ENCODE measurements at regions not wholly inside any gene's neighbourhood (a gene's known extent, or its start where the extent isn't known, plus 50 kb on each side); places are given as distances from the start of the nearest gene placed in this dataset.
"Not testable (repeated sequence)": the region's sequence is repeated elsewhere in the genome, so short reads cannot be mapped to it uniquely, and the experiment has no call there.

GRCh38 chr3:101913168-101913567, 63.9 kb downstream of the NFKBIZ start:
- DNase-seq = no peak

GRCh38 chr3:101917761-101918160, 68.4 kb downstream of the NFKBIZ start:
- not testable (repeated sequence) for DNase-seq

DNA sequence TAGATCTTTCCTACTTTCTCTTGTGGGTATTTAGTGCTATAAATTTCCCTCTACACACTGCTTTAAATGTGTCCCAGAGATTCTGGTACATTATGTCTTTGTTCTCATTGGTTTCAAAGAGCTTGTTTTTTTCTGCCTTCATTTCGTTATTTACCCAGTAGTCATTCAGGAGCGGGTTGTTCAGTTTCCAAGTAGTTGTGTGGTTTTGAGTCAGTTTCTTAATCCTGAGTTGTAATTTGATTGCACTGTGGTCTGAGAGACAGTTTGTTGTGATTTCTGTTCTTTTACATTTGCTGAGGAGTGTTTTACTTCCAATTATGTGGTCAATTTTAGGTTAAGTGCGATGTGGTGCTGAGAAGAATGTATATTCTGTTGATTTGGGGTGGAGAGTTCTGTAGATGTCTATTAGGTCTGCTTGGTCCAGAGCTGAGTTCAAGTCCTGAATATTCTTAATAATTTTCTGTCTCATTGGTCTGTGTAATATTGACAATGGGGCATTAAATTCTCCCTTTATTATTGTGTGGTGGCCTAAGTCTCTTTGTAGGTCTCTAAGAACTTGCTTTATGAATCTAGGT, 72.9 kb downstream of the NFKBIZ start:
- DNase-seq = not testable (repeated sequence)

- DNase-seq = not testable (repeated sequence)
Observed at GRCh38 chr3:101924621-101925020, 75.3 kb downstream of the NFKBIZ start.

DNA sequence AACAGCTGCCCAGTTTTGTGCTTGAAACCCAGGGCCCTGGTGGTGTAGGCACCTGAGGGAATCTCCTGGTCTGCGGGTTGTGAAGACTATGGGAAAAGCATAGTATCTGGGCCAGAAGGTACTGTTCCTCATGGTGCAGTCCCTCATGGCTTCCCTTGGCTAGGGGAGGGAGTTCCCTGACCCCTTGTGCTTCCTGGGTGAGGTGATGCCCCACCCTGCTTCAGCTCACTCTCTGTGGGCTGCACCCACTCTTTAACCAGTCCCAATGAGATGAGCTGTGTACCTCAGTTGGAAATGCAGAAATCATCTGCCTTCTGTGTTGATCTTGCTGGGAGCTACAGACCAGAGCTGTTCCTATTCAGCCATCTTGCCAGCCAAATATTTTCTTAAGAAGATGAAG, 75.8 kb downstream of the NFKBIZ start:
- DNase-seq = not testable (repeated sequence)

- DNase-seq = no peak
Observed at GRCh38 chr3:101925564-101925963, 76.2 kb downstream of the NFKBIZ start.

- no peak for DNase-seq
Observed at GRCh38 chr3:101926594-101927105, 77.3 kb downstream of the NFKBIZ start.

- DNase-seq = no peak
Observed at GRCh38 chr3:101928890-101929289, 79.6 kb downstream of the NFKBIZ start.

DNA sequence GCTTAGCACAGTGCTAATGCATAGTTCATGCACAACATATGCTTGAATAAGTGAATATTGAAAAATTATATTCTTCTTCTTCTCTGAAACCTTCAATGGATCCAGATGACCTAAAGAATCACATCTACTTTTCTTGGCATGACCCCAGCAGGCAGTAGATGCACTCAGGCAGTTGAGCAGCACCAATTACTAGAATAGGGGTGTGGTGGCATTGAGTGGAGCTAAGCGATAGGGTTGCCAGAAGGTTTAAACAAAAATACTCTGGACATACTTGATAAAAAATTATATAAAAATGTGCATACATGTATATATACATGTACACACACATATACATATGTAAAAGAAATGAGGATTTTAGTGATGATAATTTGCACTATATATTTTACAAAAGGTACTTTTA, 81.8 kb downstream of the NFKBIZ start:
- no peak for DNase-seq

- DNase-seq = no peak
Observed at GRCh38 chr3:101932326-101933068, 83.2 kb downstream of the NFKBIZ start.

GRCh38 chr3:101936419-101937356, 87.4 kb downstream of the NFKBIZ start:
- DNase-seq = no peak

- no peak for DNase-seq
Observed at GRCh38 chr3:101938262-101938847, 89.0 kb downstream of the NFKBIZ start.

GRCh38 chr3:101939361-101940049, 90.2 kb downstream of the NFKBIZ start:
- DNase-seq = no peak

GRCh38 chr3:101940521-101941317, 91.4 kb downstream of the NFKBIZ start:
- DNase-seq = peak; percentile 30

GRCh38 chr3:101941318-101942040, 92.2 kb downstream of the NFKBIZ start:
- DNase-seq = no peak

DNA sequence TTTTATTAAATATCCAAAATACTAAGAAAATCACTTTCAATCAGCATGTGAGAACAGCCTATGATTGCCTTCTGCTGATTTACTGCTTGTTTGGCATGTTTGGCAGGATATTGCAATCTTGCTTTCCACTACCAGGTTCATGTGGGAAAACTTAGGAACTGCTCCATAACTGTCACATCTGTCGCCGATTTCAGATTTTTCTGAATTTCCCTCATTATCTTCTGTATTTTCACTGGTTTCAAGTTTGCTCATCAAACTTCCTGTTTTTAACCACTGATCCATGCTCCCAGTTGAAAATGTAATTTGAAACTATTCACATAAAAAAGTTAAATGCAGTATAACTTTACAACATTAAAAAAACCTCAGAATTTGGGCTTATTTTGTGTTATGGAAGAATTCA, 93.0 kb downstream of the NFKBIZ start:
- no peak for DNase-seq

- peak; percentile 13 for DNase-seq
Observed at GRCh38 chr3:101943029-101943428, 93.7 kb downstream of the NFKBIZ start.

DNA sequence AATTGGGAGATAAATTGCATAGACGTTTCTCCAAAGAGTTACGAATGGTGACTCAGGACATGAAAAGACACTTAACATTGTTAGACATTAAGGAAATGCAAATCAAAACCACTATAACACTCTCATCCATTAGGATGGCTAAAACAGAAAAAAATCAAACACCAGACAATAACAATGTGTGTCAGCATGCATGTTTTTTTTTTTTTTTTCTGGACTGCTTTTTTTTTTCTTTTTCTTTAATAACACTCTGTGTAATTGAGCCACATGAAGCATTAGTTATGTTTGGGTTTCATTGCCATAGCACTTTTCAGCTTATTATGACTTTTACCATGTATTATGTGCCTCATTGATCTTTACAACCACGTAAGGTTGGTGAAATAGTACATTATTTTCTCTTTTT, 95.0 kb downstream of the NFKBIZ start:
- no peak for DNase-seq

- DNase-seq = no peak
Observed at GRCh38 chr3:101945980-101946379, 96.7 kb downstream of the NFKBIZ start.

DNA sequence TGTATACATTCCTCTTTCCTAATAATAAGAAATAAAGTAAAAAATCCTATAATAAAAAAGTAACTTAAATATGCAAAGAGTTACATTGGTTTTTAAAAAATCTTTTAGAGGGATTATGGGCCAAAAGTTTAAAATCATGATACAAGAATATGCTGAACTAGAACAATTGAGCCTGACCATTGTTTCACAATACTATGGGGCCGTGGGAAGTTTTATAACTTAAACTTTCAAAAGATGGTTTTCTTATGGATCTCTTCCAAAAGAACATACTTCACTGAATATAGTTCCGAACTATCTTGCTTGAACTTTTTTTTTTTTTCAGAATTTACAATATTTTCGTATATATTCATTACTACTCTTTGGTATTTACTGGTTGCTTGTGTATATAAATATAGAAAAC, 97.6 kb downstream of the NFKBIZ start:
- no peak for DNase-seq

GRCh38 chr3:101950510-101950909, 101.2 kb downstream of the NFKBIZ start:
- DNase-seq = no peak

Data from NCI-H2171 treated with DMSO at 0.1 percent for 48 hours (cell line).